Inflammatory macrophage treated with lipopolysaccharide for 4 hours (primary cell): ENCODE measurements at regions not wholly inside any gene's neighbourhood (a gene's known extent, or its start where the extent isn't known, plus 50 kb on each side); places are given as distances from the start of the nearest gene placed in this dataset.

Experiments used
- DNase-seq: peaks from one replicate; pipeline ENCODE4 v3.0.0-alpha.2; 2020

- peak; percentile 58 for DNase-seq
Measured at GRCh38 chr21:14603202-14603601, 57.1 kb upstream of the SAMSN1 start.

- DNase-seq = peak; percentile 73
Measured at GRCh38 chr21:14602382-14602958, 56.4 kb upstream of the SAMSN1 start.

GRCh38 chr21:14600569-14601297 lies 54.6 kb upstream of the SAMSN1 start:
- no peak for DNase-seq

GRCh38 chr21:14598065-14598464 lies 52.0 kb upstream of the SAMSN1 start:
- DNase-seq = no peak
